Ishikawa (cell line): ENCODE measurements at regions not wholly inside any gene's neighbourhood (a gene's known extent, or its start where the extent isn't known, plus 50 kb on each side); places are given as distances from the start of the nearest gene placed in this dataset.

Source experiments
- CEBPB ChIP-seq: IDR thresholded peaks from 2 replicates; pipeline ENCODE4 v1.6.1; 2012
- CREB1 ChIP-seq: IDR thresholded peaks from 2 replicates; pipeline ENCODE4 v1.6.1; 2012; ENCODE audit warnings: low read depth
- EGR1 ChIP-seq: IDR thresholded peaks from 2 replicates; pipeline ENCODE4 v1.6.1; 2012
- EP300 ChIP-seq: IDR thresholded peaks from 2 replicates; pipeline ENCODE4 v1.6.1; 2012; ENCODE audit warnings: borderline replicate concordance
- FOXM1 ChIP-seq: IDR thresholded peaks from 2 replicates; pipeline ENCODE4 v1.6.1; 2012; ENCODE audit warnings: low read depth, borderline replicate concordance
- MAX ChIP-seq: IDR thresholded peaks from 2 replicates; pipeline ENCODE4 v1.6.1; 2012
- NFIC ChIP-seq: IDR thresholded peaks from 2 replicates; pipeline ENCODE4 v1.6.1; 2012
- RAD21 ChIP-seq: IDR thresholded peaks from 2 replicates; pipeline ENCODE4 v1.6.1; 2012; ENCODE audit warnings: low read depth
- REST ChIP-seq: IDR thresholded peaks from 2 replicates; pipeline ENCODE4 v1.6.1; 2012; ENCODE audit warnings: low read depth, mild to moderate bottlenecking
- TAF1 ChIP-seq: IDR thresholded peaks from 2 replicates; pipeline ENCODE4 v1.6.1; 2012; ENCODE audit warnings: low read depth, mild to moderate bottlenecking
- TCF12 ChIP-seq: IDR thresholded peaks from 2 replicates; pipeline ENCODE4 v1.6.1; 2012; ENCODE audit warnings: low read depth
- TEAD4 ChIP-seq: IDR thresholded peaks from 2 replicates; pipeline ENCODE4 v1.6.1; 2012
- USF1 ChIP-seq: IDR thresholded peaks from 2 replicates; pipeline ENCODE4 v1.6.1; 2012
- YY1 ChIP-seq: IDR thresholded peaks from 2 replicates; pipeline ENCODE4 v1.6.1; 2012; ENCODE audit warnings: low read depth
- ZBTB7A ChIP-seq: IDR thresholded peaks from 2 replicates; pipeline ENCODE4 v1.6.1; 2012; ENCODE audit warnings: low read depth

- TF ChIP-seq TEAD4 (no peak), EP300 (no peak), EGR1 (no peak), CEBPB (no peak), TCF12 (no peak), RAD21 (no peak), YY1 (no peak), NFIC (no peak), CREB1 (no peak)
Measured at GRCh38 chr10:58014436-58014835, 253.3 kb downstream of the IPMK start.

DNA sequence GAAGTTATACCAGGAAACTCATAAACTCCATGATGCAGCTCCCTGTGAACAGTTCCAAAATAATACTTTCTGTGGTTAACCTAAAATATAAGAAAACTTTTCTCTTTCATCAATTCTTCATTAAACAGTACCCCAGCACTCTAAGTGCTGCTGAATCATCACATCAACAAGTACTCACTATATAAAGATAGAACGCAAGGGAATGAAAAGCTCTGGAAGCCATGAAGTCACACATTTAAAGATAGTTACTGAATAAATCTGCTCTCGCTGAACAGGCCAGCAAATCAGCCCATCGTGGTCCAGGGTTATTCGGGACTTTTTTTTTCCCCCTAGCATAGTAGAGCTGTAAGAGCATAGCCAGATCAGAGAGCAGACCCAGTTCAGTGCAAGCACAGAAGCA, 254.3 kb downstream of the IPMK start:
- TF ChIP-seq REST (no peak), USF1 (no peak), ZBTB7A (no peak), TCF12 (no peak), NFIC (no peak), CEBPB (no peak), CREB1 (no peak), RAD21 (no peak), EP300 (no peak), YY1 (no peak), TEAD4 (no peak), FOXM1 (no peak), MAX (no peak), EGR1 (no peak), TAF1 (no peak)

DNA sequence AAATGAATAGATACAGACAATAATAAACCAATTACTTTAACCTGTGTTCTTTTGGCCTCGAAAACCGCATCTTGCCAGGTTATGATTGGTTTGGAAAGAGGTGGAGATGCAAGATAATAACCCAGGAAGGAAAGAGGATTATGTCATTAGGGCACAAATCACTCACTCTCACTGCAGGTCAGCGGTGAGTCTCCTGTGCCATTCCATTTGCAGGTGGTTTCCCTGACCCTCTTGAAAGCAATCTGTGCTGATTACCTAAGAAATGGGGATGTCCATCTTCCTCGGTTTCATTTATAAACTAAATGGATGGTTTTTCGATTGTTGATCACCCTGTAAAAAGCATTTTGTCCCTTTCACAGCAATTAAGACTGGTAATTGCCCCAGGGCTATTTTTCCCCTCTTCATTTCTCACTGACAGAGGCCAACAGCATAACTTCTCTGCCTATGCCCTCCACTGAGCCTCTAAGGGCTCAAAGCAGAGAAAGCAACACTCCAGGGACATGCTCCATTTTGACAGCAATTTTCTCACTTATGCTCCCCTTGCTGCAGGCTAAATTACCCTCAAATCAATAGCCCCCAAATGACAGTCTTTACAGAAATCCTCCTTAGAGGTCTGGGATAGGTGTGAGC, 257.5 kb downstream of the IPMK start:
- no peak for TF ChIP-seq CREB1

DNA sequence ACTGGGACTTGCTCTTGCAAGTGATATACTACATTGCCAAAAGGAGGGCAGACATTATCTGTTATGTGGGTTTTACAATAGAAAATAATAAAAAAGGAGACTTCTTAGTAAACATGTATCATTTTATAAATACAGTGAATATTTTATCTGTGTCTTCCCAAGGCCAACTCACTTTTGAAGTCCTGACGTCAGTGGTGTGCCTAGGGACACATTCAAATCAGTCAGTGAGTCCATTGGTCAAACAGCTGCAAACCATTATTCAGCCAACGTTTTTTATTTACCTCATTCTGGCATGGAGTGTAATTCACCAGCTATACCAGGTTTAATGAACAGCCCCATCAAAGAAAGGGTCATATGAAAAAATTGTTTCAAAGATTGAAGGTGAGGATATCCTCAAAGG, 263.7 kb downstream of the IPMK start:
- TF ChIP-seq EP300 (no peak), NFIC (no peak), CREB1 (no peak), YY1 (no peak), MAX (no peak), TEAD4 (no peak), RAD21 (no peak), REST (no peak), TCF12 (no peak), FOXM1 (no peak), ZBTB7A (no peak), CEBPB (no peak), TAF1 (no peak), EGR1 (no peak), USF1 (no peak)

DNA sequence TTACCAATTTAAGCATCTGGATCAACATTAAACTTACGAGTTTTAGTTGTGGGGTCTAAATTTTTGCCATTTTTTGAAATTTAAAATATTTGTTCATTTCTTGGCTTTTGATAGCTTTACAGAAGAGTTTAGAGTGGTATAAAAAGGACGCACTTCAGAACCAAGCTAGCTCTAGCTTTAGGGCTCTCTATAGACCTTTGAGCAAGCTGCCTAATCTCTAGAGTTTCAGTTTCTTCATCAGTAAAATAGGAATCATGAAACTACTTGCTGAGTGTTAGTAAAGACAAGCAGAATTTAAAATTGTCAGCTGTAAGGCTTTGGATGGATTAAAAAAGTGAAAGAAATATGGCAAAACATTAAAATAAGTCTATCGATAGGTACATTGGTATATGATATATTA, 266.5 kb downstream of the IPMK start:
- no peak for TF ChIP-seq EGR1
- TF ChIP-seq EP300: no peak
- no peak for TF ChIP-seq ZBTB7A
- TF ChIP-seq MAX: no peak
- no peak for TF ChIP-seq USF1
- TF ChIP-seq TAF1: no peak
- TF ChIP-seq FOXM1: no peak
- no peak for TF ChIP-seq NFIC
- no peak for TF ChIP-seq CREB1
- no peak for TF ChIP-seq CEBPB
- TF ChIP-seq YY1: no peak

DNA sequence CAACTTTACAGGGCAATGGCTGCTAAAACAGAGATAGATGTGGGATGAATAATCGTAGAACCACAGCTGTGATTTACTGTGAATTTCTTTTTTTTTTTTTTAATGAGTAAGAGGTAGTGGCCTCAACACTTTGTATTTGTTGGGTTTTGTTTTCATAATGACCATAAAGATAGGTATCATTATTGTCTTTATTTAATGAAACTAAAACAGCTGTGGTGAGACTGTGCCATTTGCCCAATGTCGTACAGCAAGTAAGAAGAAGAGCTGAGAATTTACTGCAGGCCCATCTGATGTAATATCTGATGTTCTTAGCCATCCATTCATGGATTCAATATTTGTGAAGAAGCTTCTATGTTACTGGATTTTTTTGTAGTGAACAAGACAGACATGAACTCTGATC, 271.2 kb downstream of the IPMK start:
- TF ChIP-seq CEBPB: no peak
- no peak for TF ChIP-seq TEAD4
- no peak for TF ChIP-seq USF1
- TF ChIP-seq TCF12: no peak
- TF ChIP-seq MAX: no peak
- no peak for TF ChIP-seq FOXM1
- no peak for TF ChIP-seq CREB1
- TF ChIP-seq ZBTB7A: no peak
- no peak for TF ChIP-seq EP300
- TF ChIP-seq EGR1: no peak
- TF ChIP-seq TAF1: no peak
- no peak for TF ChIP-seq YY1
- no peak for TF ChIP-seq REST
- no peak for TF ChIP-seq RAD21
- TF ChIP-seq NFIC: no peak
